GM23248 (cell line): ENCODE measurements at regions not wholly inside any gene's neighbourhood (a gene's known extent, or its start where the extent isn't known, plus 50 kb on each side); places are given as distances from the start of the nearest gene placed in this dataset.

ENCODE experiments used
- DNase-seq: peaks from one replicate; pipeline ENCODE4 v3.0.0-alpha.2; 2015
- H2AFZ ChIP-seq: fragments of 200-600 bp; sonication (generic); 2 replicates; pipeline ENCODE4 v1.6.1; 2016; ENCODE audit warnings: antibody characterized with exemption
- H3F3A ChIP-seq: fragments of 200-600 bp; sonication (generic); 2 replicates; pipeline ENCODE4 v1.6.1; 2016; ENCODE audit warnings: mild to moderate bottlenecking, antibody characterized with exemption, mixed run types; ENCODE audit not compliant: insufficient read depth
- H3K27ac ChIP-seq: fragments of 200-600 bp; sonication (generic); 2 replicates; pipeline ENCODE4 v1.5.1; 2016; ENCODE audit warnings: mild to moderate bottlenecking
- H3K27me3 ChIP-seq: fragments of 200-600 bp; sonication (generic); replicated peaks from 2 replicates; pipeline ENCODE4 v1.6.1; 2016; ENCODE audit warnings: mild to moderate bottlenecking; ENCODE audit not compliant: insufficient read depth
- H3K36me3 ChIP-seq: fragments of 200-600 bp; sonication (generic); 2 replicates; pipeline ENCODE4 v1.6.1; 2016; ENCODE audit warnings: low read depth, mild to moderate bottlenecking
- H3K4me1 ChIP-seq: fragments of 200-600 bp; sonication (generic); 2 replicates; pipeline ENCODE4 v1.6.1; 2016; ENCODE audit warnings: mild to moderate bottlenecking; ENCODE audit not compliant: insufficient read depth
- H3K4me2 ChIP-seq: fragments of 200-600 bp; sonication (generic); one replicate; pipeline ENCODE4 v1.6.1; 2016; ENCODE audit warnings: mild to moderate bottlenecking; ENCODE audit not compliant: unreplicated experiment
- H3K4me3 ChIP-seq: fragments of 200-600 bp; sonication (generic); 2 replicates; pipeline ENCODE4 v1.5.1; 2016; ENCODE audit warnings: mild to moderate bottlenecking
- H3K79me2 ChIP-seq: fragments of 200-600 bp; sonication (generic); 2 replicates; pipeline ENCODE4 v1.6.1; 2016; ENCODE audit warnings: mild to moderate bottlenecking; ENCODE audit not compliant: insufficient read depth
- H3K9ac ChIP-seq: fragments of 200-600 bp; sonication (generic); 2 replicates; pipeline ENCODE4 v1.6.1; 2016; ENCODE audit warnings: mild to moderate bottlenecking
- H3K9me2 ChIP-seq: fragments of 200-600 bp; sonication (generic); 2 replicates; pipeline ENCODE4 v1.6.1; 2016; ENCODE audit warnings: mixed run types, mild to moderate bottlenecking, moderate library complexity; ENCODE audit not compliant: insufficient read depth
- H3K9me3 ChIP-seq: fragments of 200-600 bp; sonication (generic); one replicate; pipeline ENCODE4 v1.6.1; 2017; ENCODE audit warnings: low read depth
- H4K20me1 ChIP-seq: fragments of 200-600 bp; sonication (generic); 2 replicates; pipeline ENCODE4 v1.6.0; 2016; ENCODE audit not compliant: insufficient read depth
- EZH2 ChIP-seq: fragments of 200-600 bp; sonication (generic); IDR thresholded peaks from 2 replicates; pipeline ENCODE4 v1.6.1; 2018; ENCODE audit warnings: antibody characterized with exemption, mild to moderate bottlenecking; ENCODE audit not compliant: insufficient read depth, poor library complexity, severe bottlenecking
- EZH2phosphoT487 ChIP-seq: fragments of 200-600 bp; sonication (generic); IDR thresholded peaks from 2 replicates; pipeline ENCODE4 v1.6.1; 2018; ENCODE audit warnings: antibody characterized with exemption, moderate library complexity, mild to moderate bottlenecking, low read depth; ENCODE audit not compliant: insufficient read depth
- WGBS, 2 experiments: methylation state at CpG; one replicate each; pipeline ENCODE4 v1.1.6; 2015 to 2017; ENCODE audit warnings: low lambda C conversion rate in 2 of 2, low coverage in 1 of 2; ENCODE audit errors: missing lambda C conversion rate in 2 of 2; 5-methylcytosine and 5-hydroxymethylcytosine counted together
- in situ Hi-C: fragments of 300-500 bp; cut with MboI; formaldehyde crosslinking; loops from 2 replicates; pipeline ENCODE4 v1.15.0; 2020

GRCh38 chrX:147838465-147839131, 73.1 kb upstream of the FMR1 start:
- Histone ChIP-seq H3K27ac (no peak overlapping the region), H4K20me1 (no peaks in the 10 kb centered on the region), H3K4me1 (no peaks in the 10 kb centered on the region), H3K4me3 (no peak overlapping the region), H3K9me3 (no peaks in the 10 kb centered on the region), H3K79me2 (no peaks in the 10 kb centered on the region), H2AFZ (no peak overlapping the region), H3K9me2 (no peaks in the 10 kb centered on the region), H3K4me2 (no peak overlapping the region), H3F3A (no peaks in the 10 kb centered on the region), H3K27me3 (no peaks in the 10 kb centered on the region), H3K9ac (no peak overlapping the region), H3K36me3 (no peaks in the 10 kb centered on the region)
- in situ Hi-C loops: no loop called here
- peak; percentile 21 for DNase-seq
- TF ChIP-seq EZH2 (no peak), EZH2phosphoT487 (no peak)
- 0% methylated on average over 1 of the region's 1 CpG for WGBS, 2 experiments

DNA sequence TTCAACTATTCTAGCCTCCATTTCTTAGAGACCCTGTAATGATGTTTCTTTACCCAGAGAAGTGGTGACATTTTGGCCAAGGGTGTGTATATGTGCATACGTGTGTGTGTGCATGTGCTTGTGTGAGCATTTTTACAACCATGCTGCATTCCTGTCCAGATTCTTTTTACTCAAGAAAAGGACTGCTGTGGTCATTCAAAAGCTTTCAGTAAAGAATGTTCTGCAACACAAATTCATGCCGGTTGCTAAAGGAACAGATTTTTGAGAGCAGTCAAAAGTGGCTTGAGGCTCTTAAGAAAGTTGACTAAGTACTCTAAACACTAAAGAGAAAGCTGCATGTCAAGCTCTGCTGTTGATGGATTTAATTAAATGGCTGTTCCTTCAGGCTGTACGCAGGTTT, 65.0 kb upstream of the FMR1 start:
- no peaks in the 10 kb centered on the region for H3K9me3 ChIP-seq
- no peak overlapping the region for H2AFZ ChIP-seq
- no peaks in the 10 kb centered on the region for H3K79me2 ChIP-seq
- H3K4me1 ChIP-seq: no peaks in the 10 kb centered on the region
- H3K27me3 ChIP-seq: no peaks in the 10 kb centered on the region
- DNase-seq: no peak
- no peak for TF ChIP-seq EZH2phosphoT487
- H3K36me3 ChIP-seq: no peaks in the 10 kb centered on the region
- H3K4me3 ChIP-seq: no peak overlapping the region
- H4K20me1 ChIP-seq: no peaks in the 10 kb centered on the region
- in situ Hi-C loops: no loop called here
- no peaks in the 10 kb centered on the region for H3F3A ChIP-seq
- 13 to 19% methylated on average over 3 of the region's 3 CpGs for WGBS, 2 experiments
- H3K4me2 ChIP-seq: no peak overlapping the region
- H3K9me2 ChIP-seq: no peaks in the 10 kb centered on the region
- H3K27ac ChIP-seq: no peak overlapping the region
- H3K9ac ChIP-seq: no peak overlapping the region

DNA sequence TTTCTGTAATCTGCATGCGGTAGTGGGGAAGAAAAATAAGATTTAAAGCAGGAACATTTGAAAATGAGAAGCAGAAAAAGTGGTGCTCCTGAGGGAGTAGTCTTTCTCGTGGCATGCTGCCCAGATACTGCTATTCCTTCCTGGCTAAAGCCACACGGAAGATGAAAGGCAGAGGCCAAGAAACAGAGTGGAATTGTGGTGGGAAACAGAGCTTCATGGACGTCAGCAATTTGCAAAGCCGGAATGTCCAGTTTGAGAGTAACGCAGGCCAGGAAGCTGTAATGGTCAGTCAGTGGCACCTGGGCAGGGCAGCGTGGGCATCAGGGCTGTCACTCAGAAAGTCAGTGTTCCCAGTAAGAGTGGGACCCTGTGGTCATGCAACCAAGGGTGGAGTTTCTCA, 63.7 kb upstream of the FMR1 start:
- H3K4me1 ChIP-seq: no peaks in the 10 kb centered on the region
- H3K4me3 ChIP-seq: no peak overlapping the region
- no peak overlapping the region for H3K9ac ChIP-seq
- no peak overlapping the region for H3K27ac ChIP-seq
- no peak overlapping the region for H2AFZ ChIP-seq
- no peaks in the 10 kb centered on the region for H3K27me3 ChIP-seq
- in situ Hi-C loops: no loop called here
- TF ChIP-seq EZH2: no peak
- TF ChIP-seq EZH2phosphoT487: no peak
- no peaks in the 10 kb centered on the region for H3K79me2 ChIP-seq
- no peaks in the 10 kb centered on the region for H3K36me3 ChIP-seq
- 2 to 3% methylated on average over 5 to 7 of the region's 7 CpGs for WGBS, 2 experiments
- no peaks in the 10 kb centered on the region for H3F3A ChIP-seq
- H4K20me1 ChIP-seq: no peaks in the 10 kb centered on the region
- no peaks in the 10 kb centered on the region for H3K9me2 ChIP-seq
- DNase-seq: no peak
- no peak overlapping the region for H3K4me2 ChIP-seq
- H3K9me3 ChIP-seq: no peaks in the 10 kb centered on the region

DNA sequence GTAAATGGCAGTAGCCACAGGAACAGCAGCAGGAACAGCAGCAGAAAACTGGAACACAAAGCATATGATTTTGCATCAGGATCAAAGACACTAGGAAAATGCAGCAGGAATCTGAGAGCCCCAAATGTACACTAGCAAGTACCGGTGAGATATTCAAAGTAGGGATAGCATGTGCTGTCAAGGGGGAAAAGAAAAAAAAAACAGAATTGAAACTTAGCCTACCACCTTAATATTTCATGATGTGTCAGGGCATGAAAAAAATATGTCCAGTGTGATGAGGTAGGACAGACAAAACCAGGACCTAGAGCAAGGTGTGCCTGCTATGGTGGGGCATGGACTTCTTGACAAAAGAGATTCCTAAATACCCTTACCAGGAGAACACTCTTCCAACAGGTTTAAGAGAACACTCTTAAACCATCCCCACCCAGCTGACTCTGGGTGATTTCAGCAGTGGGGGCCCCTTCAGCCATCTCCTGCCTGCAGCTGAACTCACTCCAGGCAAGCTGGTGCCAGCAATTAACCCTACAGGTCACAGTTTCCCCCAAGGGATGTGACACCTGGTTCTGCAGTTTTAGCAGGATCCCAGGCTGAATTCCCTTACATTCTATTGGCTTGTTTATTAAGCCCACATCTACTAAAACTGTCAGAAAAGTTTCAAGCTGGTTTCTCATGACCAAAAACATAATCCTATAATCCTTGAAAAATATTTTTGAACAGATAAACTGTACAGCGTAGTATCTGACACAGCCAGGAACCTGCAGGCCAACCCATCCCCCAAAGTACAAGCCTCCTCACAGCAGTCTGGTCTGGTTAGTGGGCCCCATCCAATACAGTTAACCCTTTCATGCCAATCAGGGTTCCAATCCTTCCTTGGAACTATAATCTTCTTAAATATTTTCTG, 62.9 kb upstream of the FMR1 start:
- no peak for TF ChIP-seq EZH2
- no peak for TF ChIP-seq EZH2phosphoT487
- H3K4me1 ChIP-seq: no peaks in the 10 kb centered on the region
- H3K4me3 ChIP-seq: no peak overlapping the region
- H3K27ac ChIP-seq: no peak overlapping the region
- no peak overlapping the region for H3K4me2 ChIP-seq
- no peak overlapping the region for H2AFZ ChIP-seq
- in situ Hi-C loops: no loop called here
- no peaks in the 10 kb centered on the region for H3F3A ChIP-seq
- H3K9ac ChIP-seq: no peak overlapping the region
- no peaks in the 10 kb centered on the region for H3K9me3 ChIP-seq
- H3K36me3 ChIP-seq: no peaks in the 10 kb centered on the region
- H4K20me1 ChIP-seq: no peaks in the 10 kb centered on the region
- H3K79me2 ChIP-seq: no peaks in the 10 kb centered on the region
- WGBS, 2 experiments: 0 to 12% methylated on average over 2 of the region's 2 CpGs
- DNase-seq: no peak
- H3K27me3 ChIP-seq: no peaks in the 10 kb centered on the region
- no peaks in the 10 kb centered on the region for H3K9me2 ChIP-seq
